ENCODE measurements at regions not wholly inside any gene's neighbourhood (a gene's known extent, or its start where the extent isn't known, plus 50 kb on each side); places are given as distances from the start of the nearest gene placed in this dataset.

- Histone ChIP-seq H3K9ac (ENCODE audit: low read length) (no peak overlapping the region), H3K4me2 (ENCODE audit: low read length) (no peak overlapping the region), H3K9me2 (ENCODE audit: insufficient read depth, low read length) (no peaks in the 10 kb centered on the region), H3F3A (ENCODE audit: insufficient read depth, low read length, poor library complexity, severe bottlenecking) (no peaks in the 10 kb centered on the region), H2AFZ (ENCODE audit: low read depth, low read length) (no peak overlapping the region), H3K27me3 (ENCODE audit: insufficient read depth, low read depth, low read length) (no peaks in the 10 kb centered on the region), H3K9me3 (ENCODE audit: low read length) (no peaks in the 10 kb centered on the region), H3K36me3 (ENCODE audit: insufficient read depth, low read length) (no peaks in the 10 kb centered on the region), H3K27ac (ENCODE audit: low read length) (no peak overlapping the region), H3K79me2 (replicated peaks; ENCODE audit: insufficient read depth, low read length) (no peaks in the 10 kb centered on the region), H3K4me3 (ENCODE audit: low read length) (no peak overlapping the region), H4K20me1 (ENCODE audit: insufficient read depth) (no peaks in the 10 kb centered on the region)
- TF ChIP-seq CTCF (IDR thresholded peaks at IDR 0.05; ENCODE audit: poor library complexity, severe bottlenecking) (no peak), MXI1 (conservative IDR thresholded peaks at IDR 0.05; ENCODE audit: poor library complexity, severe bottlenecking) (no peak), TAF1 (IDR thresholded peaks at IDR 0.05; ENCODE audit: low read depth) (no peak), SMC3 (conservative IDR thresholded peaks at IDR 0.05; ENCODE audit: poor library complexity) (no peak), REST (IDR thresholded peaks at IDR 0.05; ENCODE audit: borderline replicate concordance) (no peak)
Observed at GRCh38 chr14:34235643-34236300, 226.3 kb downstream of the SPTSSA start.

- Histone ChIP-seq H3K27me3 (ENCODE audit: insufficient read depth, low read depth, low read length) (no peaks in the 10 kb centered on the region), H3K9me2 (ENCODE audit: insufficient read depth, low read length) (no peaks in the 10 kb centered on the region)
Observed at GRCh38 chr14:34234258-34234657, 227.8 kb downstream of the SPTSSA start.

More at GRCh38 chr14:34234258-34234657, 227.8 kb downstream of the SPTSSA start:
- no peak for TF ChIP-seq RAD21 (conservative IDR thresholded peaks at IDR 0.05)
- TF ChIP-seq POLR2AphosphoS5 (IDR thresholded peaks at IDR 0.05) = no peak
- no peak for TF ChIP-seq EZH2 (IDR thresholded peaks at IDR 0.05; ENCODE audit: borderline replicate concordance, insufficient read depth, low read length, poor library complexity, severe bottlenecking)
- no peak for TF ChIP-seq SMC3 (conservative IDR thresholded peaks at IDR 0.05; ENCODE audit: poor library complexity)
- TF ChIP-seq REST (IDR thresholded peaks at IDR 0.05; ENCODE audit: borderline replicate concordance) = no peak
- no peak for TF ChIP-seq CTCF (IDR thresholded peaks at IDR 0.05; ENCODE audit: poor library complexity, severe bottlenecking)
- no peak for TF ChIP-seq EP300 (conservative IDR thresholded peaks at IDR 0.05; ENCODE audit: poor library complexity, severe bottlenecking)
- no peak for TF ChIP-seq MXI1 (conservative IDR thresholded peaks at IDR 0.05; ENCODE audit: poor library complexity, severe bottlenecking)
- TF ChIP-seq TAF1 (IDR thresholded peaks at IDR 0.05; ENCODE audit: low read depth) = no peak
- H3F3A ChIP-seq (ENCODE audit: insufficient read depth, low read length, poor library complexity, severe bottlenecking) = no peaks in the 10 kb centered on the region
- H3K27ac ChIP-seq (ENCODE audit: low read length) = no peak overlapping the region
- H2AFZ ChIP-seq (ENCODE audit: low read depth, low read length) = no peak overlapping the region
- H3K79me2 ChIP-seq (replicated peaks; ENCODE audit: insufficient read depth, low read length) = no peaks in the 10 kb centered on the region
- H3K4me2 ChIP-seq (ENCODE audit: low read length) = no peak overlapping the region
- H3K9ac ChIP-seq (ENCODE audit: low read length) = no peak overlapping the region
- H3K9me3 ChIP-seq (ENCODE audit: low read length) = no peaks in the 10 kb centered on the region
- no peak overlapping the region for H3K4me3 ChIP-seq (ENCODE audit: low read length)
- no peaks in the 10 kb centered on the region for H3K36me3 ChIP-seq (ENCODE audit: insufficient read depth, low read length)
- H4K20me1 ChIP-seq (ENCODE audit: insufficient read depth) = no peaks in the 10 kb centered on the region
